ENCODE measurements at regions not wholly inside any gene's neighbourhood (a gene's known extent, or its start where the extent isn't known, plus 50 kb on each side); places are given as distances from the start of the nearest gene placed in this dataset.

DNA sequence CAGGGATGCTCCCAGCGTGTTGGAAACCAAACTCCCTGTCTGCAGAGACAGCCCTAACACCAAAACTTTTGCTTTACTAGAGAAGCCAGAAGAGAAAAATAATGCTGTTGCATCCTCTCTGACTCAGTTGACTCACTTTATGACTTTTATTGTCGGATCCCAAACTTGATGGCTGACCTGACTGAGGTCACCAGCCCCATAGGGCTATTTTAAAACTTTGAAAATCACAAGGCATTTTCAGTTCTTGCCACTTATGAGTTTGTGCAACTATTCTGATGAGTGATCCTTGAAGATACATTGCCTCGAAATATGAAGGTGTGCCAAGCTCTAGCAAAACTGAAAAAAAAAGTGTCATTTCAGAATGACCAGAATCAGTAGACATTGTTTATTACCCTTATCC is 320.2 kb downstream of the DLEU7 start:
- peaks cover 13% of the 10 kb centered on the region for H3K4me1 ChIP-seq (ENCODE audit: control insufficient read depth, insufficient read depth, low read length)
- no peak overlapping the region for H3K4me3 ChIP-seq (ENCODE audit: low read length)
- no peak overlapping the region for H3K9ac ChIP-seq (ENCODE audit: low read length)
- no peaks in the 10 kb centered on the region for H3K27me3 ChIP-seq (ENCODE audit: control insufficient read depth, insufficient read depth, low read length)
- H3K9me3 ChIP-seq (ENCODE audit: control insufficient read depth, low read length), result no peaks in the 10 kb centered on the region
- H3K36me3 ChIP-seq (ENCODE audit: control insufficient read depth, insufficient read depth, low read length), result no peaks in the 10 kb centered on the region

DNA sequence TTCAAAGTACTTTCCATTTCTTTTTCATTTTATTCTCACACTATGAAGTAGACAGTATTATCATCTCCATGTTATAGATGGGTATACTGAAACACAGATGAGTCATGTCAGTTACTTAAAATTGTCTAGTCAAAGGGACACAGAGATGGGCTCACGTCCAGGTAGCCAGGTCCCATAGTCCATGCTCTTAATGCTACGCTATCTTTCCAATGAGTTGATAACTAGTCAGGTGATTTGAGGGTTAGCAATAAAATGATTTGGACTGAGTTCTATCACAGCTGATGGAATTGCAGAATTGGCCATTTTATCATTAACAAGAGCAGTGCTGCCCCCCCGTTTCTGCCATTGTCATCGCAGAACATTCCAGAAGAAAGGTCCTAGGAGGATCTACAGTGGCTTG is 318.9 kb downstream of the DLEU7 start:
- H3K4me3 ChIP-seq (ENCODE audit: low read length), result no peak overlapping the region
- peaks cover 22% of the 10 kb centered on the region for H3K4me1 ChIP-seq (ENCODE audit: control insufficient read depth, insufficient read depth, low read length)
- no peaks in the 10 kb centered on the region for H3K9me3 ChIP-seq (ENCODE audit: control insufficient read depth, low read length)
- no peak overlapping the region for H3K9ac ChIP-seq (ENCODE audit: low read length)
- no peaks in the 10 kb centered on the region for H3K27me3 ChIP-seq (ENCODE audit: control insufficient read depth, insufficient read depth, low read length)
- no peaks in the 10 kb centered on the region for H3K36me3 ChIP-seq (ENCODE audit: control insufficient read depth, insufficient read depth, low read length)

DNA sequence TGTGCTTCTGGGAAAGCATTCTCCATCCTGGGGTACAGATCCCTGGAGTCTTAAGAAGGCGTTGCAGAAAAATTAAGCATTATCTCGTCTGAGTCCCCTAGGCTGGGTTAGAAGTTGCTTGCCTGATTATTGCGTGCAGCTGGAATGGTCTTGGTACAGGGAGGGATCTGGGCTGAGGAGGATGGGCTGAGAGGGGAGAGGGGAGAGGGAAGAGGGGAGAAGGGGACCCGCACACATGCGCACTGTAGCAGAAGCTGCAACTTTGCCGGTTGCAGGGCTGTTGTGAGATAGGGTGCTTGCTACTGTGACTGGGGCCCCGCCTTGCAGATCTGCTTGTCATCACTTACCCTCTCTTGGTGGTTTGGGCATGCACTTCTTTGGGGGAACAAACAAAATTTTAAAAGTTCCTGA is 316.8 kb downstream of the DLEU7 start:
- no peaks in the 10 kb centered on the region for H3K27me3 ChIP-seq (ENCODE audit: control insufficient read depth, insufficient read depth, low read length)
- no peak overlapping the region for H3K4me3 ChIP-seq (ENCODE audit: low read length)
- no peak overlapping the region for H3K9ac ChIP-seq (ENCODE audit: low read length)
- H3K4me1 ChIP-seq (ENCODE audit: control insufficient read depth, insufficient read depth, low read length), result peaks cover 21% of the 10 kb centered on the region
- no peaks in the 10 kb centered on the region for H3K36me3 ChIP-seq (ENCODE audit: control insufficient read depth, insufficient read depth, low read length)
- H3K9me3 ChIP-seq (ENCODE audit: control insufficient read depth, low read length), result no peaks in the 10 kb centered on the region

DNA sequence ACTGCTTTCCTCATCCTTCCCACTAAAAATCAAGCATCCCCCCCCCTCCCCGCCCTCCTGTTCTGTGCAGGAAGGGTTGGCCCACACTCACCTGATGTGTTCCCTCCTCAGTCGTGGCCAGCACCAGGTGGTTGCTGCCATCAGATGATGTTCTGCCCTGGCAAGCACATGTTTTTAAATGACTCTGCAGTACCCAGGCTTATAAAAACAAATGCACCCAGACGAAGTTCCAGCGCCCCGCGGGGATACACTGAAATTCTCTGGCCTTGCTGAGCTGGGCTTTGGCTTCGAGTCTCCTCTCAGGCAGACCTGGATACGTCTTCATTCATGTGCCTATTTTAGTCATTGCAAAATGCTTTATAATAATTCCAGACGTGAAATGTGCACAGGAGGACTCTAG is 316.3 kb downstream of the DLEU7 start:
- H3K9me3 ChIP-seq (ENCODE audit: control insufficient read depth, low read length), result no peaks in the 10 kb centered on the region
- no peaks in the 10 kb centered on the region for H3K27me3 ChIP-seq (ENCODE audit: control insufficient read depth, insufficient read depth, low read length)
- H3K4me3 ChIP-seq (ENCODE audit: low read length), result no peak overlapping the region
- no peaks in the 10 kb centered on the region for H3K36me3 ChIP-seq (ENCODE audit: control insufficient read depth, insufficient read depth, low read length)
- no peak overlapping the region for H3K9ac ChIP-seq (ENCODE audit: low read length)
- peaks cover 16% of the 10 kb centered on the region for H3K4me1 ChIP-seq (ENCODE audit: control insufficient read depth, insufficient read depth, low read length)

DNA sequence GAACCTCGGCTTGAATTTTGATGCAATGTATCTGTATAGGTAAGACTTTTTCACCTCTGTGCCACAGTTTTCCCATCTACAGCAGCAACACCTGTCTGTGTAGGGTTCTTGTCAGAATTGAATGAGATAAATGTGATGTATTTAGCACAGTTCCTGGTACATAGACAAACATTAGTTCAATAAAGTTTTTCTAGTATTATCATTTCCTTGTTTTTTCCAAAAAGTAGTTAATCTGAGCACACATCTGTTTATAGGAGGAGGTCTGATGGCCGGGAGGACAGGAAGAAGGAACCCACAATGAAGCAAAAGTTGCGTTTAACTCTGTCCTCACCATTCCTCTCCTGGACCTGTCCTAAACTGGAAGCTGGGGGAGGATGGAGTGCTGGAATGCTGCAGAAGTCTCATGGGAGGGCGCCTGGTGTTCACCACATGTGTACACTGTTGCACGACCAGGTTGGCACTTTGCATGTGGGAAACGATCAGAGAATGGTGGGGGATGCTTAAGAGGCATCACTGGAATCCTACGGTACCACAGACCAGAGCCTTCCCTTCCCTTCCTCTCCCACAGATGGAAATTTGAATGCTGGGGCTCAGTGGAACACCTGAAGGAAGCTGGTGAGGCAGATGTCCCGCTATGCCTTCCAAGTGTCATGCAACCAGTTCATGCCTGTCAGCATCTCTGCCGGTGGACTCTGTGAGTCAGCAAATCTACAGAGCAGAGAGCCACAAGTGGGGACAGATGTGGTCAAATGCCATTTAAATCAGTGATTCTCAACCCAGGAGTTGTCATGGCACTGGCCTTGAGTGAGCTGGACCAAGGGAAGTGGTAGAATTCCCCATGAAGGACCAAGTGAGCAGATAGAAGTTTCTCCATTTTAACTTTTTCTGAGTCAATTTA is 315.6 kb downstream of the DLEU7 start:
- Histone ChIP-seq H3K36me3 (ENCODE audit: control insufficient read depth, insufficient read depth, low read length) (no peaks in the 10 kb centered on the region), H3K4me1 (ENCODE audit: control insufficient read depth, insufficient read depth, low read length) (peaks cover 15% of the 10 kb centered on the region), H3K9ac (ENCODE audit: low read length) (no peak overlapping the region), H3K27me3 (ENCODE audit: control insufficient read depth, insufficient read depth, low read length) (no peaks in the 10 kb centered on the region), H3K9me3 (ENCODE audit: control insufficient read depth, low read length) (no peaks in the 10 kb centered on the region), H3K4me3 (ENCODE audit: low read length) (no peak overlapping the region)

DNA sequence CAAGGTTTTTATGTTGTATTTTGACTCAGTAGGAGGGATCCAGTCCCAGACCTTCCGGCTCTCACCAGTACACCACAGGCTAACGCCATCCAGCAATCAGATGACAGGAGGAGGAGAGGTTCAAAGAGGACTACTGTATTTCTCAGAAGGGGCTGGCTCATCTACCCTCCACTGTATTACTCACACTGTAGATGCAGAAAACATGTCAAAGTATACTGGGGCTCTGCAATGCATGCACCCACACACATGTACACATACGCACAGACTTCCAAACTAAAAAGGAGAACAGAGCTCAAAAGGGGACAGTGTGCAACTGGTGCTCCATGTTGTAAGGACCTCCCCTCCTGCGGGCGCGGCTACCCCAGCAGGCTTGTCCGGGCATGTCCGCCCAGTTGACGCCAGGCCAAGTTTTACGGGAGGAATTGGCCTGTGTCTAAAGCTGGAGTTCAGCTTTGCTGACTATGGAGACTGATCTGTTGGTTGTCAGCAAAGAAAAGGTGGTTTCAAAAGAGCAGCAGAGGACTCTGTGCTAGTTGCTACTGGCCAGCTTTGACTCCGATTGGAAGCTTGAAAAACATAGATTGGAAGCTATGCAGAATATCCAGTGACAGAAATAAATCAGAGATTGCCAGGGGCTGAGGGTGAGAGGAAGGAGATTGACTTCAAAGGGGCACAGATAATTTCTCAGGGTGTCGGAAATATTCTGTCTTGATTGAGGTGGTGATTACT is 314.2 kb downstream of the DLEU7 start:
- Histone ChIP-seq H3K27me3 (ENCODE audit: control insufficient read depth, insufficient read depth, low read length) (no peaks in the 10 kb centered on the region), H3K36me3 (ENCODE audit: control insufficient read depth, insufficient read depth, low read length) (no peaks in the 10 kb centered on the region), H3K4me3 (ENCODE audit: low read length) (no peak overlapping the region), H3K4me1 (ENCODE audit: control insufficient read depth, insufficient read depth, low read length) (peaks cover 15% of the 10 kb centered on the region), H3K9me3 (ENCODE audit: control insufficient read depth, low read length) (no peaks in the 10 kb centered on the region), H3K9ac (ENCODE audit: low read length) (peak overlapping the region; percentile 42)

DNA sequence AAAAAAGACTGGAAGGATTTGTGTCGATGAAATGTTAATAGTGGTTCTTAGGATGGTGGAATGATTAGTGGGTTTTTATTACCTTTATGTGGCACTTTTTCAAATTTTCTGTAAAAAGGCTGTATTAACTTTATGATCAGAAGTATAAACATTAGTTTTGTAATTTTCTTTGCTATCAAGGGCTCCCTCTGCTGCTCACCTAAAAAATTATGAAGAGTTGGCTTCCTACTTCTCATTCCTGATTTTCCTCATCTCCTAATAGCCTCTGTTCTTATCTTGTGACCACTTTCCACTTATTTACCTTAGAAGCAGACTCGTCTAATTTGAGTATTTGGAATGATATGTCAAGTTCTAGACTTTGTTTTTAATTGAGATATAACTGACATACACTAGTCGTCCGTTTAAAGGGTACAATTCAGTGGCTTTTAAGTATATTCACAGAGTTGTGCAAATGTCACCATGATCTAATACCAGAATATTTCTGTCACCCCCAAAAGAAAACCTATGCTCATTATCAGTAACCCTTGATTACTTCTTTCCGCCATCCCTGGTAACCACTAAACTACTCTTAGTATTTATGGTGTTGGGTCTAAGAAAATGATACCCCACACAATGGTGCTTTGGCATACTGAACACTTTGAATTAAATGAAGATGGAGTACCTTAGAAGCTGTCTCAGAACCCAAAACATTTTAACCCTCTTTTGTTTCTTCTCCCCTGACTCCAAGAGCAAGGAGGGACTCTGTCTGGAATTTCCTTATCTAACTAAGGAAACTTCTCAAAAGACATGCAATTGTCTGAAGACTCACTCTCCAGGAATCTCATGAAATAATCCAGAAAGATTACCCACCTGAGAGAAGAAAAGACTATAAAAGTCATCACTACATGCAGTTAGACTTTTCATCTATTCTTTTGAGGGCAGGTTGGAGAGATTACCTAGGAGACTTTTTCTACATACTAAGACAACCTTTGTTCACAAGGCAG is 311.3 kb downstream of the DLEU7 start:
- Histone ChIP-seq H3K9me3 (ENCODE audit: control insufficient read depth, low read length) (no peaks in the 10 kb centered on the region), H3K4me3 (ENCODE audit: low read length) (no peak overlapping the region), H3K4me1 (ENCODE audit: control insufficient read depth, insufficient read depth, low read length) (peaks cover 15% of the 10 kb centered on the region), H3K27me3 (ENCODE audit: control insufficient read depth, insufficient read depth, low read length) (no peaks in the 10 kb centered on the region), H3K36me3 (ENCODE audit: control insufficient read depth, insufficient read depth, low read length) (no peaks in the 10 kb centered on the region), H3K9ac (ENCODE audit: low read length) (no peak overlapping the region)

DNA sequence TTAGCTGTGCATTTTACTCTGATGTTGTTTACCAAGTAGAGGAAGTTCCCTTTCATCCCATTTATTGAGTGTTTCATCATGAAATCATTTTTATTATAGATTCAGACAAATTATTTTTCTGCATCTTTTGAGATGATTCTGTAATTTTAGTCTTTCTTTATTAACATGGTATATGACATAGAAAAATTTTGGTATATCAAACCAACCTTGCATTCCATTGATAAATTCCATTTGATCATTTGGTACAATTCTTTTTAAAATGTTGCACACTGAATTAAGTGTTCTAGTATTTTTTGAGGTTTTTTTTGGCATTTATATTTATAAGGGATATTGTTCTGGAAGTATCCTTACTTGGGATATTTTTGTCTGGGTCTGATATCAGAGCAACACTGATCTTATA is 308.4 kb downstream of the DLEU7 start:
- Histone ChIP-seq H3K4me1 (ENCODE audit: control insufficient read depth, insufficient read depth, low read length) (peaks cover 1% of the 10 kb centered on the region), H3K27me3 (ENCODE audit: control insufficient read depth, insufficient read depth, low read length) (no peaks in the 10 kb centered on the region), H3K4me3 (ENCODE audit: low read length) (no peak overlapping the region), H3K36me3 (ENCODE audit: control insufficient read depth, insufficient read depth, low read length) (no peaks in the 10 kb centered on the region), H3K9me3 (ENCODE audit: control insufficient read depth, low read length) (no peaks in the 10 kb centered on the region), H3K9ac (ENCODE audit: low read length) (no peak overlapping the region)

DNA sequence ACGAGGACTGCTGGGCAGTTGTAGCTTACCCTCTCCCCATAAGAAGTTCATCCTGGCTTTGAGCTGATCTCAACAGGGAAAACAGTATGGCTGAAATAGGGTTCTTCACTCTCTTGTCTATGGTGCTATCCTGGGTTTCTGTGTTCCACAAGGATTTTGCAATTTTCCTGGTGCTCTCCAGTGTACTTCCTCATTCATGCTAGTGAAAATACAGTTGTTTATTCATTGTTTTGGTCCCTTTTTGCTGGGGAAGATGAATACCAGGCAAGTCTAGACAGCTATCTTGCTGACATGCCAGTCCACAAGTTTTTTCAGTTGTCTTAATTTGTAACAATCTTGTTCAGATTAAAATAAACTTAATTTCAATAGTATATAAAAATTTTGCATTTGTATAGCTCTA is 306.5 kb downstream of the DLEU7 start:
- no peaks in the 10 kb centered on the region for H3K27me3 ChIP-seq (ENCODE audit: control insufficient read depth, insufficient read depth, low read length)
- no peaks in the 10 kb centered on the region for H3K4me1 ChIP-seq (ENCODE audit: control insufficient read depth, insufficient read depth, low read length)
- H3K4me3 ChIP-seq (ENCODE audit: low read length), result no peak overlapping the region
- H3K9ac ChIP-seq (ENCODE audit: low read length), result no peak overlapping the region
- H3K36me3 ChIP-seq (ENCODE audit: control insufficient read depth, insufficient read depth, low read length), result no peaks in the 10 kb centered on the region
- H3K9me3 ChIP-seq (ENCODE audit: control insufficient read depth, low read length), result no peaks in the 10 kb centered on the region

DNA sequence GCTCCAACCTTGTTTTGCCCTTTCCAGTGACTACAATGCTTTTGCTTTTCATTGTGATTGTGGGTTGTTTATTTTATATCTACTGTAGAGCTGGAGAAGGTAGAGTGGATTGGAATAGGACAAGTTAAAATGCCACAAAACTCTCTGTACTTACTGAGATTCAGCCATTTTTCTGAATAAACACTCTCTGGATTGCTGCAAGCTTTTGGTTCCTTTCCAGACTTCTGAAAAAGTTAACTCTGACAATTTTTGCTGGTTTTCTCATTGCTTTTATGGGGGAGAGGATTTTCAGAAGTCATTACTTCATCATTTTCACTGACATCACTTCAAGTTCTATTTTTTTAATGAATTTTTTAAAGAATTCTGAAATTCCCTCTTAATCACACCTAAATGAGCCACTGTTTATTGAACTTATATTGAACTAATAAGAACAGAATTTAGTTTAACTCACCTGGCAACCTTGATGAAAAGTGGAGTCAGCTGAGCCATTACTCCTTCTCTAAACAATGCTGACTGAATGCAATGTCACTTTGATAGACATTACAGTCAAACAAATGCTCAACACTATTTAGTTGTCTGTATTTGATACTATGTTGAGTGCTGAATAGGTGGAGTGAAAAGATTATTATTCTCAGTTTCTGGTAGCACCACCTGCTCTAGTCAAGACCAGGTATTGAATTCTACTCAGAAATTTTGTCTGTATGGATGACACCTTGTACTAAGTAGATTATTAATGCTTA is 303.5 kb downstream of the DLEU7 start:
- Histone ChIP-seq H3K4me3 (ENCODE audit: low read length) (no peak overlapping the region), H3K9me3 (ENCODE audit: control insufficient read depth, low read length) (no peaks in the 10 kb centered on the region), H3K9ac (ENCODE audit: low read length) (no peak overlapping the region), H3K4me1 (ENCODE audit: control insufficient read depth, insufficient read depth, low read length) (no peaks in the 10 kb centered on the region), H3K36me3 (ENCODE audit: control insufficient read depth, insufficient read depth, low read length) (no peaks in the 10 kb centered on the region), H3K27me3 (ENCODE audit: control insufficient read depth, insufficient read depth, low read length) (no peaks in the 10 kb centered on the region)

DNA sequence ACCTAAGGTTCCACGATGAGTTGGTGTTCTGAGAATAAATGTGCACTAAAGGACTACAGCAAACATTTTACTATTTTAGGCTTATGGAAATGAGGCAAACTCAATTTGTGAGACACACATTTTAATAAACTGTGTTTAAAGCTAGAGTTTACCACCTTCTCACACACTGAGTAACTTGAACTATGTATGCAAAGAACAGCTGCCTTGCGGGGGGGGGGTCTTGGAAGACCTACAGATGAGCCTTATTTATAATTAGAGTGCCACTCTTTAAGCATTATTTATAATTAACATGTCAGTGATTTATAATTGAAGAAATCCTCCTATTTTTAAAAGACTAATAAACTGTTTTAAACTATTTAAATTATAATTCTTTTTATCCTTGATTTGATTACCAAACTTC is 300.4 kb downstream of the DLEU7 start:
- no peaks in the 10 kb centered on the region for H3K36me3 ChIP-seq (ENCODE audit: control insufficient read depth, insufficient read depth, low read length)
- no peaks in the 10 kb centered on the region for H3K27me3 ChIP-seq (ENCODE audit: control insufficient read depth, insufficient read depth, low read length)
- H3K4me1 ChIP-seq (ENCODE audit: control insufficient read depth, insufficient read depth, low read length), result no peaks in the 10 kb centered on the region
- H3K9ac ChIP-seq (ENCODE audit: low read length), result no peak overlapping the region
- no peaks in the 10 kb centered on the region for H3K9me3 ChIP-seq (ENCODE audit: control insufficient read depth, low read length)
- H3K4me3 ChIP-seq (ENCODE audit: low read length), result no peak overlapping the region
